Lung (tissue), 11 donors: ENCODE measurements at regions not wholly inside any gene's neighbourhood (a gene's known extent, or its start where the extent isn't known, plus 50 kb on each side); places are given as distances from the start of the nearest gene placed in this dataset.
"Not testable (repeated sequence)": the region's sequence is repeated elsewhere in the genome, so short reads cannot be mapped to it uniquely, and the experiment has no call there.

ENCODE experiments used
- ATAC-seq: fragments of 200-7000 bp; cut with Tn5 transposase; one replicate; pipeline ENCODE4 v1.9.1; 2020; ENCODE audit warnings: moderate number of reproducible peaks; ENCODE audit not compliant: insufficient read depth, low FRiP score
- DNase-seq, 3 donors: peaks; one replicate each; pipeline ENCODE4 v3.0.0-alpha.2; 2013 to 2017
- H3K27ac ChIP-seq, 2 donors: one replicate each; pipeline ENCODE4 v1.5.1; 2013; ENCODE audit warnings: mild to moderate bottlenecking in 2 of 2, moderate library complexity in 2 of 2, control low read depth in 1 of 2, inconsistent platforms in 1 of 2, low read depth in 1 of 2, low read length in 1 of 2
- H3K27me3 ChIP-seq, 3 donors: one replicate each; pipeline ENCODE4 v1.5.1; 2013; ENCODE audit warnings: low read length in 2 of 3; ENCODE audit not compliant: control insufficient read depth in 3 of 3, insufficient read depth in 3 of 3
- H3K36me3 ChIP-seq, 4 donors: one replicate each; pipeline ENCODE4 v1.5.1; 2013; ENCODE audit warnings: low read length in 4 of 4, mild to moderate bottlenecking in 1 of 4, moderate library complexity in 1 of 4; ENCODE audit not compliant: control insufficient read depth in 4 of 4, insufficient read depth in 4 of 4
- H3K4me1 ChIP-seq, 5 donors: one replicate each; pipeline ENCODE4 v1.5.1; 2013; ENCODE audit warnings: low read length in 5 of 5, mild to moderate bottlenecking in 2 of 5, moderate library complexity in 1 of 5; ENCODE audit not compliant: control insufficient read depth in 5 of 5, insufficient read depth in 5 of 5
- H3K4me3 ChIP-seq: one replicate; pipeline ENCODE4 v1.5.1; 2013; ENCODE audit warnings: mild to moderate bottlenecking, control low read depth, moderate library complexity
- H3K9ac ChIP-seq, 2 donors: one replicate each; pipeline ENCODE4 v1.5.1; 2013; ENCODE audit warnings: low read length in 2 of 2, control low read depth in 1 of 2; ENCODE audit not compliant: insufficient read depth in 1 of 2
- H3K9me3 ChIP-seq, 4 donors: one replicate each; pipeline ENCODE4 v1.5.1; 2013; ENCODE audit warnings: low read length in 3 of 4, mild to moderate bottlenecking in 1 of 4, moderate library complexity in 1 of 4; ENCODE audit not compliant: control insufficient read depth in 4 of 4, insufficient read depth in 3 of 4
- WGBS, 2 donors: extraction: QIAGEN DNeasy Blood & Tissue Kit; methylation state at CpG; one replicate each; pipeline ENCODE4 v1.1.7; 2013; 5-methylcytosine and 5-hydroxymethylcytosine counted together
- TF ChIP-seq, protein P1 (sequence below): IDR thresholded peaks from 2 replicates; pipeline ENCODE4 v1.5.1; 2012; ENCODE audit warnings: mild to moderate bottlenecking; ENCODE audit errors: control extremely low read depth, extremely low read depth
- donor health status: control.
- donor health status: control.
- donor health status: Bipolar disorder and iron deficiency.
- donor health status: healthy.
- donor health status: DM: yes; HTN: yes; CAD: no.

DNA sequence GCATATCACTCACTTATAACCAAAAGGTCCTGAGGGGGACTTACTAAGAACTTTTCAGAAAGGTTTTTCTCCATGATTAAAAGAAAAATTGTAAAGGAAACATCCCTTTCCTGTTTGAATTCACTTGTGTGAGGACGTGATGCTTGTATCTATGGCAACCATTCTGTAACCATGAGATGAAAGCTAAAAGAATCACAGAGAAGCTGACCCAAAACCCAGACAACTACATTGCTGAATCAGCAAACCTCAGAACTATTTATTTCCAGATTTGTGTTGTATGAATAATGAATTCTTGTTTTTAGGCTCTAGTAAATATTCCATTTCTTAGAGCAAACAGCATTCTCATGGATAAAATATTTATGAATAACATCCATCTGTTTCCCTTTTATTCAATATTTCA is 91.2 kb downstream of the RCHY1 start:
- TF ChIP-seq, protein P1, sequence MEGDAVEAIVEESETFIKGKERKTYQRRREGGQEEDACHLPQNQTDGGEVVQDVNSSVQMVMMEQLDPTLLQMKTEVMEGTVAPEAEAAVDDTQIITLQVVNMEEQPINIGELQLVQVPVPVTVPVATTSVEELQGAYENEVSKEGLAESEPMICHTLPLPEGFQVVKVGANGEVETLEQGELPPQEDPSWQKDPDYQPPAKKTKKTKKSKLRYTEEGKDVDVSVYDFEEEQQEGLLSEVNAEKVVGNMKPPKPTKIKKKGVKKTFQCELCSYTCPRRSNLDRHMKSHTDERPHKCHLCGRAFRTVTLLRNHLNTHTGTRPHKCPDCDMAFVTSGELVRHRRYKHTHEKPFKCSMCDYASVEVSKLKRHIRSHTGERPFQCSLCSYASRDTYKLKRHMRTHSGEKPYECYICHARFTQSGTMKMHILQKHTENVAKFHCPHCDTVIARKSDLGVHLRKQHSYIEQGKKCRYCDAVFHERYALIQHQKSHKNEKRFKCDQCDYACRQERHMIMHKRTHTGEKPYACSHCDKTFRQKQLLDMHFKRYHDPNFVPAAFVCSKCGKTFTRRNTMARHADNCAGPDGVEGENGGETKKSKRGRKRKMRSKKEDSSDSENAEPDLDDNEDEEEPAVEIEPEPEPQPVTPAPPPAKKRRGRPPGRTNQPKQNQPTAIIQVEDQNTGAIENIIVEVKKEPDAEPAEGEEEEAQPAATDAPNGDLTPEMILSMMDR = no peak
- ATAC-seq = no peak
- Histone ChIP-seq H3K4me1 (no peaks in the 10 kb centered on the region), H3K4me3 (no peak overlapping the region), H3K27ac (no peak overlapping the region), H3K27me3 (no peaks in the 10 kb centered on the region), H3K9me3 (peaks cover 0 to 7% (median 3%) of the 10 kb centered on the region in 4 donors), H3K9ac (no peak overlapping the region), H3K36me3 (no peaks in the 10 kb centered on the region)
- no peak for DNase-seq
- 9 to 16% methylated on average over 1 of the region's 1 CpG for WGBS, 2 donors

DNA sequence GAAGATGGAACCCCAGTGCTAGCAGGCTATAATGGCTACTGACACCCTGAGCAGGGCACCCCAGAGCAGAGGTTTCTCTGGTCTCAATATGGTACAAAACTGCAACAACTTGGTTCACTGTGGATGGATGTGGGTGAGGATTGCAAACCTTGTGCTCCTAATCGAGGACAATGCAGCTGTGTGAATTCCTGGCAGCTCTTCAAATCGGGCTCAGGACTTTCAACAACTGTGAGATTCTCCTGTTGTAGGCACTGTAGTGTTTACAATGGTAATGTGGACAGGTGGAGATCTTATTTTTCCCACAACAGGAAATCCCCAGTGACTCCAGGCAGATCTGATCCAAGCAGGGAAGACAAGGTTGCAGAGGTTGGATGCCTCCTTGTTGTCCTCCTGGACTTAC is 101.5 kb downstream of the RCHY1 start:
- no peaks in the 10 kb centered on the region for H3K27me3 ChIP-seq
- DNase-seq = no peak
- no peak overlapping the region for H3K9ac ChIP-seq
- TF ChIP-seq, protein P1 = no peak
- peaks cover 0 to 6% (median 0%) of the 10 kb centered on the region in 4 donors for H3K9me3 ChIP-seq
- 71 to 72% methylated on average over 2 of the region's 2 CpGs for WGBS, 2 donors
- H3K4me3 ChIP-seq = no peak overlapping the region
- no peak overlapping the region for H3K27ac ChIP-seq
- no peak for ATAC-seq
- no peaks in the 10 kb centered on the region for H3K36me3 ChIP-seq
- no peaks in the 10 kb centered on the region for H3K4me1 ChIP-seq

DNA sequence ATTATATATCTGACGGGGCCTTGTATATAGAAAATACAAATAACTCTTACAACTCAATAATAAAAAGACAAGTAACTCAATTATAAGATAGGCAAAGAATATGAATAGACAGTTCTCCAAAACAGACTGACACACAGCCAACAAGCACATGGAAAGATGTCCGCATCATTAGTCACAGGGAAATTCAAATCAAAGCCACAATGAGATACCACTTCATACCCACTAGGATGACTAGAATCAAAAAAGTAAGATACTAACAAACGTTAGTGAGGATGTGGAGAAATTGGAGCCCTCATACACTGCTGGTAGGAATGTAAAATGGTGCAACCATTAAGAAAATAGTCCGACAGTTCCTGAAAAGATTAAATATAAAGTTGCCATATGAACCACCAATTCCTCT is 115.7 kb downstream of the RCHY1 start:
- H3K9me3 ChIP-seq = no peaks in the 10 kb centered on the region
- WGBS, 2 donors = 84 to 91% methylated on average over 4 of the region's 4 CpGs
- TF ChIP-seq, protein P1 = no peak
- ATAC-seq (no peak), DNase-seq (no peak)
- H3K27me3 ChIP-seq = no peaks in the 10 kb centered on the region
- no peaks in the 10 kb centered on the region for H3K4me1 ChIP-seq
- H3K4me3 ChIP-seq = no peak overlapping the region
- no peak overlapping the region for H3K27ac ChIP-seq
- no peaks in the 10 kb centered on the region for H3K36me3 ChIP-seq
- H3K9ac ChIP-seq = no peak overlapping the region

DNA sequence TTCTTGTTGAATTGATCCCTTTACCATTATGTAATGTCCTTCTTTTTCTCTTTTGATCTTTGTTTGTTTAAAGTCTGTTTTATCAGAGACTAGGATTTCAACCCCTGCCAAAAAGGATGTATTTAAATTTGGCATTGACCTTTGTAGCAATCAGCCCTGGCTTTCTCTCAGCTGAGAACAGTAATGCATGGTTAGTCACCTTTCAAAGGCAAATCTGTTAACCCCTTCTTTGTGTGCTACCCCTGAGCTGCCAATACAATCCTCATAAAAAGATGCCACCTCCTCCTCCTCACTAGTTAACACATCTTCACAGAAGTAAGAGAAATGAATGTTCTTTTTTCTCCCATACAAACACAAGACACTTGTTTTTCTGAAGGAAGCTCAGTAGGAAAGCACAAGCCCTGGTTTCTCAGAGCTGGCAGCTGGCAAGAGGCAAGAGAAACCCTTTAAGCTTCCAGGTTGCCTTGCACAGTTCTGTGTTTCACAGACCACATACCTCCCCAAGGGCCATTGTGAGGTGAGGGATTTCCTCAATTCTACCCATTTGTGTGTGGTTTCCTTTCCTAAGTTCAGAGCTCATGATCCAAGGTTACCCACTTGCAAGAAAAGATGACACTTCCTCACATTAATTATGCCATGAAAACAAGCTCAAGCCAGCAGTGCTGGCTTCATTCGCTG is 122.6 kb downstream of the RCHY1 start:
- Histone ChIP-seq H3K4me1 (no peaks in the 10 kb centered on the region), H3K4me3 (no peak overlapping the region), H3K9ac (no peak overlapping the region), H3K9me3 (peaks cover 0 to 3% (median 0%) of the 10 kb centered on the region in 4 donors), H3K36me3 (no peaks in the 10 kb centered on the region), H3K27me3 (no peaks in the 10 kb centered on the region), H3K27ac (no peak overlapping the region)
- WGBS, 2 donors = 65 to 76% methylated on average over 1 of the region's 1 CpG
- TF ChIP-seq, protein P1 = no peak
- DNase-seq (no peak), ATAC-seq (no peak)

DNA sequence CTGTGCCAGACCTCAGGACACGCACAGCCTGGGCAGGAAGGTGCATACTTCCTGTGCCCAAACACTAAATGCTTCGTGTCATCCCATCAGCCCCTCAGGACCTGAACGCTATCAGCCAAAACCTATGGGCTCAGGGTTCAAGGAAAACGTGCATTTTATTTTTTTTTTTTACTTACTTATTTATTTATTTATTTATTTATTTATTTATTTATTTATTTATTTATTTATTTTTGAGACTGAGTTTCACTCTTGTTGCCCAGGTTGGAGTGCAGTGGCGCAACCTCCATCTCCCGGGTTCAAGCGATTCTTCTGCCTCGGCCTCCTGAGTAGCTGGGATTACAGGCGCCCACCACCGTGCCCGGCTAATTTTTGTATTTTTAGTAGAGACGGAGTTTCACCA is 127.8 kb downstream of the RCHY1 start:
- H3K9me3 ChIP-seq, H3K9ac ChIP-seq, ATAC-seq, H3K27ac ChIP-seq, H3K36me3 ChIP-seq, DNase-seq, H3K4me3 ChIP-seq, H3K4me1 ChIP-seq, H3K27me3 ChIP-seq: not testable (repeated sequence)
- 84 to 90% methylated on average over 12 of the region's 12 CpGs for WGBS, 2 donors
